Endometrial microvascular endothelial cells (primary cell): ENCODE measurements at regions not wholly inside any gene's neighbourhood (a gene's known extent, or its start where the extent isn't known, plus 50 kb on each side); places are given as distances from the start of the nearest gene placed in this dataset.

Source experiments
- in situ Hi-C: cut with HindIII; loops from 2 replicates; pipeline ENCODE4 v1.10.0; 2017; ENCODE audit warnings: low sequenced_read_pairs, low pct_unique_long_range_greater_than_20kb; ENCODE audit errors: inconsistent ontology term

DNA sequence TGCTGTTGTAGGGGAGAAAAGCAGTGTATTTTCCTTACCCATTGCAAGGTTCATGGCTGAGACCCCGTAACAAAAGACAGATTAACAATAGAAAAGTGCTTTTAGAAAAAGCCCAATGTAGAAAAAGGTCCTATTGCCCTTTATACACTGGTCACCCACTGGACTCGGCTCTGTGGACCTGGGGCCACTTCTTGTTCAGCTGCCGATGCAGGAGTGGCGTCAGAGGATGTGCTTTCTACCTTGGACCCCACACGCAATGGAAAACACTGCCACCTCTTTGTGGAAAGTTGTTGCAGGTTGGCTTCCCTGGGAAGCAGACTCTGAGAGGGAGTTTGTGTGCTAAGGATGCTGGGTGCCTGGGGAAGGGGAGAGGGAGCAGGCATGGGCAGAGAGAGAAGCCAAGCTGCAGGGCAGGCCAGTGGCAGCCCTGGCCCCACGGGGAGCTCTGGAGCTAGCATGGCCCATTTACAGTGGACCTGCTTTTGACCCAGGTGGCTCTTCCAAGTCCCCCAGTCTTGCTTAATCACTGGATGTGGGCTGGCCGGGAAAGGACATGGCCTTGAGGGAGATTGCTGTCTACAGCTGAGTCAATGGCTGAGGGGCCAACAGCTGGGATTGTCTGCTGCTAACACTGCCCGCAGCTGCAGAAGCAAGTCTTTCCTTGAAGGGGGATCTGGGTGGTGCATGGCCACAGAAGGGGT is 142.9 kb downstream of the CDC5L start:
- in situ Hi-C loops, result no loop called here

DNA sequence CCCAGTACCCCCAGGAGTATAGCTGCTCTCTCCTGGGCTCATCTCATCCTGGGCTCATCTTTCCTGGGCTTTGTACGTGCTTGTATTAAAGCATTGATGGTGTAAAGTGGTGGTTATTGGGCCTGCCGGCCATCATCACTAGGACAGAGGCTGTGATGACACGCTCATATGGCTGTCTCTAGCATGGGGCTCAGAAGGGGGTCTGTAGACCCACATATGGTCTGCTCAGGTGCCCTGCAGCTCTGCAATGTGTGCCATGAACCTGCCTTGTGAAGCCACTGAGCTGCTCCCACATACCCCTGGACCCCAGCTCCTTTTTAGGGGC is 143.4 kb downstream of the CDC5L start:
- in situ Hi-C loops, result no loop called here

DNA sequence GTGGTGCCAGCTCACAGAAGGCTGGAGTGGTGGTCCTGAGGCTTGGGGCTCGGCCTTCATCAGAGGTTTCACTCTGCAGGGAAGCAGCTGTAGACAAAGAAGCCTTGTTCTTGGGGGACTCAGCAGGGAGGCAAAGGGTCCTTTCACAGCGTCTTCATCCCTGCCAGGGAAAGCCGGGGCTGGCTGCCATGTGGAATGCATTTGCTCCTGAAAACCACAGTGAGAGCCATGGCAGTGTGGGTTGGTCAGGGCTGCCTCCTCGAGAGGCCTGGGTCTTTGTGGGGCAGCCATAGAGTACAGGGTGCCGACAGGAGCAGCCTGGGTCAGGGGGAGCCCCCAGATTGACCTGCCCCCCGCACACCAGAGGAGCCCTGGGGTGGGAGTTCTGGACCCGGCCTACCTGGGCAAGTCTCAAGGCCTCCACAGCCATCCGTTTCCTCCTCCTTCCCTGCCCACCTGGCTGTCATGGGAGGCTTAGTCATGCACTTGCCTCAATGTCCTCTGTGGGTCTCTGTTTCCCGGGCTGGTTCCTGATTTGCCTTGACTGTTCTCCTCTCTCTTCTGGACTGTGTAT is 144.0 kb downstream of the CDC5L start:
- in situ Hi-C loops, result no loop called here

DNA sequence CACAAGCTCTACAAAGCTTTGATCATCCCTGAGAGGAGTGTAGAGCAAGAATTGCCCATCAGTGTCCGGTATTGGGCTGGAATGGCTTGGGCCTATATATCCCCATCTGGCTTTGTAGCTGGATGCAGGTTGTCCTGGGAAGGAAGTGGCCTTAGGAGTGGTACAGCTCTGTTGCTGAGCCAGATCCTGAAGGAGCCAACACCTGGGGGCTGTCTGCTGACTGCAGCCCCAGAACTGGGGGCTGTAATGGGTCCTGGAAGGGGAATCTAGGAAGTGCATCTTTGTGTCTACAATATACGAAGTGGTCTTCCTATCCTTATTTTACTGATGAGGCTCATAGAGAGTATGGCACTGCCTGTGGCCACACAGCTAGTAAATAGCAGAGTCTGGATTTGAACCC is 145.9 kb downstream of the CDC5L start:
- in situ Hi-C loops, result no loop called here

DNA sequence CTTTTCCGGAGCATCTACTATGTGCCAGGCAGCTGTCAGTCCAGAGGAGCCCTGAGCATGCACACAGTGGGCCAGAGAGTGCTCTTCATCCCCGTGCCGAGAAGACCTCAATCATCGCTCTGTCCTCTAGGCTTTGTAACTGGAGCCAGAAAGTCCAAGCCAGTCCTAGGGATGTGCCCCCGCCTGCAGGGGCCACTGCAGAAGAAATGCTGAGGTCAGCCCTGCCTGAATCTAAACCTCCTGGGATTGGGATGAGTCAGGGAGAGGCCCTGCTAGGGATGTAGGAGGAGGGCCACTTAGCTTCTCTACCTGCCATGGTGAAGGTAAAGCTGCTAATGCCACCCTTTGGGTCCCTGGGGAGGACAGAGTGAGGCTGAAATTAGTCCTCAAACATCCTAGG is 146.8 kb downstream of the CDC5L start:
- in situ Hi-C loops, result no loop called here

DNA sequence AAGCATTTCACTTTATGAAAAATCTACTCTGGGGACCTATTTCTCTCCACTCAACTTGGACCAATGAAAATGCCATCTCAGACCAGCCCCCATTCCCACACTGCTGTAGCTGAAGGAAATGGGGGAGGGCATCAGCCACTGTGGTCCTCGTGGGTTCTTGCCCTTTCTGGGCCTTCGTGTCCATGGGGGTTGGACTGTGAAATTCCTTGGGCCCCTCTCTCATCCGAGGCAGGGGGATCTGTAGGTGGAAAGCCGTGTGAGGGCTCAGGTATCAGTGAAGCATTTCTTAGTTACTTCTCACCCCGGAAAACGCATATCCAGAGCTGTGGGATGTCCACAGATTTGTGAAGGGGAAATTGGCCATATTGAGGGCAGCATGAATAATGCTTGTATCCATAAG is 147.9 kb downstream of the CDC5L start:
- in situ Hi-C loops, result no loop called here

DNA sequence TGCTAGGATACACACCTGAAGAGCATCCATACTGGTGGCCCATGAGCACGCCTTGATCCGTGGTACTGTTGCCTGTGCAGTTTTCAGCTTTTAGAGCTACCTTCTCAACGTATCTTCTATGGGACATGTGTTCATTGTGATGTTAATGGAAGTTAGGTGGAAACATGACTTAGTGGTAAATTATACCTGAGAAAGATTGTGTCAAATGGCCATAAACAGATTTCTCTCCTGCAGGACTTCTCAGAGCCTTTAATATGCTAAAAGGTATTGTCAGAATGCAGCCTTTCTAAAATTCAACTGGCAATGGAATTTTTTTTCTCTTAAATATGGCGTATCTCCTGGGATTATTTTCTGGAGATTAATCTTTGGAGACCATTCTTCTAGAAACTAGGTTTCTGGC is 148.5 kb downstream of the CDC5L start:
- in situ Hi-C loops, result no loop called here

DNA sequence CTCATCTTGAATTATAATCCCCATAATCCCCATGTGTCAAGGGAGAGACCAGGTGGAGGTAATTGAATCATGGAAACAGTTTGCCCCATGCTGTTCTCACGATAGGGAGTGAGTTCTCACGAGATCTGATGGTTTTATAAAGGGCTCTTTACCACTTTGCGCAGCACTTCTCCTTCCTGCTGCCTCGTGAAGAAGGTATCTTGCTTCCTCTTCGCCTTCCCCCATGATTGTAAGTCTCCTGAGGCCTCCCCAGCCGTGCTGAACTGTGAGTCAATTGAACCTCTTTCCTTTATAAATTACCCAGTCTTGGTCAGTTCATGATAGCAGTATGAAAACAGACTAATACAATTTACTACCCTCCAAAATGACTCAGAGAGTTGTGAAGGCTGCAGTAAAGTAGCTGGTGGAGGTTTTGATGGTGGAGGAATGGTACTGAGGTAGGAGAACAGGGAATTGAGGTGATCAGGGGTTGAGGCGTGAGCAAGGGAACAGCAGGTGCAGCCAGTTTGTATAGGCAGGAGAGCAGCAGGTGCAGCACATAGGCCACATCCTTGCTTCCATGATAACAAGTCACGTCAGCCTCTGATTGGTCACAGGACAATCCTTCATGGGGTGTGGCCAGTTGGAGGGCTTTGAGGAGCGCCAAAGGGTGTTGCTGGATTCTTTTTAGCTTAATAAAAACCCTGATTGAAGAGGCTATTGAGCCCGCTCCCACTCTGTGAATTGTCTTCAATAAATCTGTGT is 150.0 kb downstream of the CDC5L start:
- in situ Hi-C loops, result no loop called here

DNA sequence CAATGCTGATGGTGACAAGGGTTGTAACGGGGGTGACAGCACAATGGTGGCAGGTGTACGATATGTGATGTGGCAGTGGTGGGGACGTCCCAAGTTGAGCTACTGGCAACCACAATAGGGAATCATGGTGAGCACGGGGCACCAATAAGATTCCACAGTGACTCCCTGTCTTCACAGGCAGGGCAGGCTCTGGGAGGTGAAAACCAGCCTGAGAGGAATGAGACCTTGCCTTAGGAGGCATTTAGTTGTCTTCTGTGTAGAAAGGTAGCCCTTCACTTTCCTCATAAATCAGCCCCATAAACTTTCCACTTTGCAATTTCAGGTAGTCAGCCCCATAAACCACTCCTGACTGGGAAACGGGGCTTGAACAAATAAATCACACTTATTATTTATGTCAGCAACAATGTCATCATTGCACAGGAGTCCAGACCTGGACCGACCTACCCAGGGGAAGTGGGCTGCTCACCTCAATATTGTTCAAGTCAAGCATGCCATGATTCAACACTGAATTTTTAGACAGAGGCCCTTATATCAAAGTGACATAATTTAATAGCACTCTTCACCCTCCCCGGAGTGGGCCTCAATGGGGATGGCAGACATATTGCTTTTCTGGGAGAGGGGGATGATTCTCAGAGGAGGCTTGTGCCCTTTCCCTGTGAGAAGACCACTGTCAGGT is 150.8 kb downstream of the CDC5L start:
- in situ Hi-C loops, result no loop called here

DNA sequence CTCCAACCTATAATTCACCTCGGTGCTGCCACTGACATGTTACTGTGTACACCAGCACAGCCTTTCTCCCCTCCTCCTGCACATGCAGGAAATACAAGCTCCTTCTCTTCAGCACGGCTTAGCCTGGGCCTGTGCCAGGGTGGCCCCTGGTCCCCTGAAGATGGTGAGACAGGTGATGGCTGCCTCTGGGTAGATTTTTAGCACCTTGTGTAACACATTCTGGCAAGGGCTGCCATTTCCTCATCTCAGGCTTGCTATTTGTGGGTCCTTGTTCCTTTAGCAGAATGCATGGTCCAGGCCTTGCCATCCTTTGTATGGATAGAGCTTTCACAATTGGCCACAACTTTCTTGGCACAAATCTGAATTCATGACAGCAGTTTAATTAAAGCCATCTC is 151.3 kb downstream of the CDC5L start:
- in situ Hi-C loops, result no loop called here

DNA sequence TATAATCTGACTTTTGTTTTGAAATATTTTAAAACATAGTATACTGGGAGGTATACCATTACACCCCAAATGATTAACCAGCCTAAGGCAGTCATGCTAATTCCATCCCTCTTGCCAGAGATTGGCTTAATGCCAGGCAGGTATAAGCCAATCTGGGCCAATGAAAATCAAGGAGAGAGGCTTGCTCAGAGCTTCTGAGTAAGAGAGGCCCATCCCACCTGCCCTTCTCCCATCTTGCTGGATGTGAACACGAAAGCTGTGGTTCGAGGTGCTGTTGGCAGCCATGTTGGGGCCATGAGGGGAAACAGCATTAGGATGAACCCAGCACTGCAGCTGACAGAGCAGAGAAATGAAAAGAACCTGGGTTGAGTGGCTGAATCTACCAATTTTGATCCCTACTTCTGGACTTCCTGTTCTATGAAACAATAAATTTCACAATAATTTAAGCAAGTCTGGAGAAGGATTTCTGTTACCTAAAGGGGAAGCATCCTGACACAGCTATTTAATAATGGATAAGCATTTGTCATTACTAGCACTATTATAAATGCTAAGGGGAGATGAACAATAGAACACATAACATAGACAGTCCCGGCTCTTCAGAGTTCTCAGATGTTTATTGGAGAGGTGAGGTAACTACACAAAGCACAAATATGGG is 152.3 kb downstream of the CDC5L start:
- in situ Hi-C loops, result no loop called here

DNA sequence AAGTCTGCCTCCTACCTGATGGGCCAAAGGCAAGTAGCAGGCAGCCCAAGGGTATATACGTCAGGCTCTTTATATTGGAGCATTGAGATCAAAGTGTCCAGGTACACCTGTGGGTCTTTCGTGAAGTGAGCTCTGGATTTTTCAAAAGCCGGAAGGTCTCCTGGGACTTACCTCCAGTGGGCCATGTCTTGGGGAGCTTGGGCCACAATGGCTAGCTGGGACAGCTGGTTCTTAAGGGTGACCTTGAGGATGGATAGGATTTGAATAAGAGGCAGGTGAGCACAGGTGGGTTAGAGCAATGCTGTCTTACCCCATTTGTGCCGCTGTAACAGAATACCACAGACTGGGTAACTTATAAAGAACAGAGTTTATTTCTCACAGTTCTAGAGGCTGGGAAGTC is 153.4 kb downstream of the CDC5L start:
- in situ Hi-C loops, result no loop called here

DNA sequence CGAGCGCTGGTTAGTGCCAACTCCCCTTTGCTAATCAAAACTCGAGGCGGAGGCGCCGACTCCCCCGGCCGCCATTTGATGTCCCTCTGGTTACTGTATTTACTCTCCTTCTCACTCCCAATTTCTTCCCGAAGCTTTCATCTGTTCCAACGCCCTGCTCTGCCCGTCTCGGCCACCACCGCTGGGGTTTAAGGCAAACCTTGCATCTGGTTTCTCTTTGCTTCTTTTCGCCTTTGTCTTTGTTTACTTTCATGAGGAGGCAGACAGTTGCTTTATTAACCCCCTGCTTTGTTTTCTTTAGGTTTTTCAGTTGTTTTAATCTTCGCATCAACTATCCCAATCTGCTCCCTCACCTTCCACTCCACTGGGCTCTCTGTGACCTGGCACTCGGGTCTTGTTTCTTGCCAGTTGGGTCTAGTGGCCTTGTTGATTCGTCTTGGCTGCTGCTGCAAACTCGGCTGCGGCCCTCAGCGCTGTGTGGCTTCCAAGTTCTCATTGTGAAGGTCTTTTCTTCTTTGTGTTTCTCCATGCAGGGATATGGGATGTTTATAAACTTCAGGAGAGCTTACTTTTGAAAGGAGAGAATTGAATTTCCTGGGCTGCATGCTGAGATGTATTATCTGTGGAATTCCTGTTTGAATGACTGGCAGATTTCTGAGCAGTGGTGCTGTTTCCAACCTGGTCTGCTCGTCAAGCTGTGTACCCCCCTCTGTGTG is 155.1 kb downstream of the CDC5L start:
- in situ Hi-C loops, result no loop called here

DNA sequence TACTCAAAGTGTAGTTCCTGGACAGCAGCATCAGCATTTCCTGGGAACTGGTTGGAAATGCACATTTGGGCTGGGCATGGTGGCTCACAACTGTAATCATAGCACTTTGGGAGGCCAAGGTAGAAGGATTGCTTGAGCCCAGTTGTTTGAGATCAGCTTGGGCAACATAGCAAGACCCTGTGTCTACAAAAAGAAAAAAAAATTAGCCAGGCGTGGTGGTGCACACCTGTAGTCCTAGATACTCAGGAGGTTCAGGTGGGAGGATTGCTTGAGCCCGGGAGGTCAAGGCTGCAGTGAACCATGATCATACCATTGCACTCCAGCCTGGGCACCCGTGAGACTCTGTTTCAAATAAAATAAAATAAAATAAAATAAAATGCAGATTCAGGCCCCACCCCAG is 156.2 kb downstream of the CDC5L start:
- in situ Hi-C loops, result no loop called here

DNA sequence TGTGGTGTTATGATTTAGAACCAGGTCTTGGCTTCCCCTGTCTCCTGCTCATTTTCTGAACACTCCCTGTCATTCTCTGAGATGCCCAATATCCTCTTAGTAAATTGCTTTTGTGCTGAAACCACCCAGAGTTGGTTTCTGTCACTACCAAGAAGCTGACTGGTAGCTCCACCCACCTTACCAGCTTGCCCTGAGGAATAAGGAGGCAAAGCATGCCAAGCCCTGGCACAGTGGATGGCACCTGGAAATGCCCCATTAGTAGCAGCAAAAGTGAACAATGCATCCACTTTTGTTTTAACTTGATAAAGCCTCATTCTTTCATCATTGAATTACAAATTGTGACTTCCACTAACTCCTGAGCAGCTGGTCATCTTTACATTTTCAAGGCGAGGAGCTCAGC is 157.7 kb downstream of the CDC5L start:
- in situ Hi-C loops, result no loop called here

DNA sequence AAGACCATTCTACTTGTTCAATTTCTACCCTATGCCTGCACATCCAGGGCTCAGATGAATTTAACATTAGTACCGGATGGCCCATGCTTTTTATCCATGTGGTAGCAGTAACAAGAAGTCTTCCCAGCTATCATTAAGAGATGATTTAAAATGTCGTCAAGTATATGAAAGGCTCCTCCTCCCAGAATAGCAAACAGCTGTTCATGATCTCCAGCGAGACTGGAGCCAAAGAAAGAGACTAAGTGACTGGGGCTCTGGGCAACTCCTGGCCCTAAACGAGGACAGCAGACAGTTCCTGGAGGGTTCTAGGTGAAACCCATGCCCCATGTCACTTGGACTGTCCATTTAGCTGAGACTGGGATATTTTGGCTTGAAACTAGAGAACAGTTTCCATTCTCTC is 160.8 kb downstream of the CDC5L start:
- in situ Hi-C loops, result no loop called here

DNA sequence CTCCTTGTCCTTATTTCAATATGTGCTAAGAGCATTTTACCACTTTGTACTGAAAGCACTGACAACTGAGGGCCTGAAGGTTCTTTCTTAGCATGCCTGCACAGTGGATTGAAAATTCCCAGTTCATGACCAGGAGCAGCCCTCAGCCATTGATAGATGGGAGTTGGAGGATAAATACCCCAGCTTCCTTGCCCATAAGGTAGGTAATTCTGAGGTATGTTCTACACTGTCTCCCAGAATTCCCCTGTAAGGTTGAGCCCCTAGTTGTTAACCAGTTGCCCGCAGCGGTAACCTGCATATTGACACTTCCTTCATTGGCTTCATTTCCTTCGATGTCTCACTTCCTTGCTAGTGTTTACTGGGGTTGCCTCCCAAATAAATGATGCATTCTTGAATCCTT is 162.0 kb downstream of the CDC5L start:
- in situ Hi-C loops, result no loop called here

DNA sequence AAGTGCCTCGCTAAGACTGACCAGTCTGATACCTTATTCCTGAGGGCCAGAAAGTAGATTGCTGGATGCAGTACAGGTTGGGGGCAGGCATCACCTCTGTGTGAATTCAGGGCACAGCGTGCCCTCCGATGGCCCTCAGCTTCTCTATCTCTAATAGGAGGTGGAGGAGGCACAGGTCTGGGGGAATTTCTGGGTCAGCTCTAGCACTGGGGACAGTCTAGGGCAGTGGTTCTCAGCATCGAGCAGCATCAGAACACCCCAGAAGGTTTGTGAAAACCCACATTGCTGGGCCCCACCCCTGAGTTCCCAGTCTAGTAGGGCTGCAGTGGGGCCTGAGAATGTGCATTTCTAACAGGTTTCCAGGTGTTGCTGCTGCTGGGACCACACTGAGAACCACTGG is 166.7 kb downstream of the CDC5L start:
- in situ Hi-C loops, result no loop called here

DNA sequence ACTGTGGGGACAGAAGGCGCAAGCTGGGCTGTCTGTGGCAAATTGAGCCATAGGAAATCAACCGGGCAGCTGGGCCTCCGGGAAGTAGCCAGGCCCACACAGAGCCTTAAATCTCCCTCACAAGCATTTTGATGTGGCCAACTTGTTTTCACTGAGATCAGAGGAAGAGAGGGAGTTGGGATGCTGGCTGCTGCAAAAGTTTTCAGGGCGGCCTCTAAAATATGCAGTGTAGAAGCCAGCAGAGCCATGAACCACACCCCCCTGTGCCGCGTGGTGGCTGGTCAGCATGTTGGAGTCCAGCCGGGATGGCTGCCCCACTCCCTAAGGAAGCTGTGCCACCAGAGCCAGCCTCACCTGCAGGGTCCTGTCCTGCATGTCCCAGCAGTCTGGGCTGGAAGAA is 167.4 kb downstream of the CDC5L start:
- in situ Hi-C loops, result no loop called here
